ENCODE measurements at regions not wholly inside any gene's neighbourhood (a gene's known extent, or its start where the extent isn't known, plus 50 kb on each side); places are given as distances from the start of the nearest gene placed in this dataset.

DNA sequence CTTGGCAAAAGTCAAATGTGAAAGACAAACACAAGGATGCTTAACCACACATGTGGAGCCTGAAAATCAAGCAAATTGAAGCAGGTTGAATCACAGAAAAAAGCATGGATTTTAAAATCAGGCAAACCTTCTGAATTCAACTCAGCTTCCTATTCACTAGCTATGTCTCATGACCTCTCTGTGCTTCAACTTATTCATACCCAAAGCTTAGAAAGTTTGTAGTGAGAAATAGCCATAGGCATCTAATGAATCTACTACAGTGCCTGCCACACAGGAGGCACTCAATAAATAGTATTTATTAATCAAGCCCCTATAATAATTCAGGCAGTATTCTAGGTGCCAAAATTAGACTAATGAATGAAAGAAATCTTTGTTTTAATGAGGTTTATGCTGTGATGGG lies 112.2 kb upstream of the TNFAIP3 start:
- DNase-seq (ENCODE audit: low spot score): no peak

DNA sequence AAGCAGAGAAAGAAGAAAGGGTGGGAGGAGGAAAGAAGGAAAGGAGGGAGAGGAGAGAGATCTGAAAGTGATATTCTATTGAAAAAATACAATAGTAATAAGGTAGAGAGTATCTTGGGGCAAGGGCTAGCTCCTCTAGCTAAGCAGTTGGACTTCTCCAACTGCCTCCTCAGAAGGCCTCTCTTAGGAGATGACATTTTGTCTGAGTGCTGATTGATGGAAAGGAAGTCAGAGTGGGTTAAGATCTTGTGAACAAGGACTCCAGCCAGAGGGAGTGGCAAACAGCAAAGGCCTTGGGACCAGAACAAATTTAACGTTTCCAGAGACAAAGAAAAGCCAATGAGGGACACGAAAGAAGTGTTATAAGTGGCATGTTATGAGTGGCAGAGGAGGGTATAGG lies 111.8 kb upstream of the TNFAIP3 start:
- no peak for DNase-seq (ENCODE audit: low spot score)

DNA sequence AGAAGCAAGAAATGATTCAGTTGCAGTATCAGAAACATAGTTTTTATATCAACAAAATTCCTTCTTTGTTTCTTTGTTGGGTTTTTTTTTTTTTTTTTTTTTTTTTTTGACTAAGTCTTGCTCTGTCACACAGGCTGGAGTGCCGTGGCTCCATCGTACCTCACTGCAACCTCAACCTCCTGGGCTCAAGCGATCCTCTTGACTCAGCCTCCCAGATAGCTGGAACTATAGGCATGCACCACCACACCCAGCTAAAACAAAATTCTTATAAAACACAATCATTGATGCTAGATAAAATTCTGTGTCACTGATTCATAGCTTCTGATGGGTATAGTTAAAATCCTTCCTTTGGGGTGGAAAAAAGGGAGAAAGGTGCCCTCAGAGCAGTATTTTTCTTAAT lies 110.3 kb upstream of the TNFAIP3 start:
- no peak for DNase-seq (ENCODE audit: low spot score)

DNA sequence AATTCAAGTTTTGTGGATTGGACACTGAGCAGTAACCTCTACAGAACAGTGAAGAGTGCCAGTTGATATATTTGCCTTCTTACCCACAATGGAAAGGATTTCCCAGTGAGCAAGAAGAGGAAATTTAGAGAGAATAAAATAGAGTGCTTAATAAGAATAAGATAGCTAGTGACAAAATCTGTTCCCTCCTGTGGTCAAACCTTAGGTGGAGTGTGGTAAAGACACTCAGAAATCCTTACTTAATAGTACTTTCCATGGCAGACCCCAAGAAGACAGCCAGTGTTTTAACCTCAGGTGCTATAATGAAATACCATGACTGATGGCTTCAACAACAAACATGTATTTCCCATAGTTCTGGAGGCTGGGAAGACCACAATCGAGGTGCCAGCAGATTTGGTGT lies 108.4 kb upstream of the TNFAIP3 start:
- no peak for DNase-seq (ENCODE audit: low spot score)

DNA sequence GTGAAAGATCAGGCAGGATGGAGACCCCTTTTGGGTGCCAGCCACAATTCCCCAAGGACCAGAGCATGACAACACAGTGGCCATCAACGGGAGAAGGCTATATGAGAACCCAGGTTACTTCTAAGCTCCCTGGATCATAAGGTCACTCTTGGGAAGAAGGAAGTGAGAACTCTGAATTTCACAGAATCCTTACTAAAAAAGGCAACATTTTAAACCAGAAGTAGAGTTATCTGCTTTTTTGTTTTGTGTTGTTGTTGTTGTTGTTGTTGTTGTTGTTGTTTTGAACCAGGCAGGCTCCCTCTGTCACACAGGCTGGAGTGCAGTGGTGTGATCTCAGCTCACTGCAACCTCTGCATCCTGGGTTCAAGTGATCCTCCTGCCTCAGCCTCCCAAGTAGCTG lies 107.4 kb upstream of the TNFAIP3 start:
- no peak for DNase-seq (ENCODE audit: low spot score)

DNA sequence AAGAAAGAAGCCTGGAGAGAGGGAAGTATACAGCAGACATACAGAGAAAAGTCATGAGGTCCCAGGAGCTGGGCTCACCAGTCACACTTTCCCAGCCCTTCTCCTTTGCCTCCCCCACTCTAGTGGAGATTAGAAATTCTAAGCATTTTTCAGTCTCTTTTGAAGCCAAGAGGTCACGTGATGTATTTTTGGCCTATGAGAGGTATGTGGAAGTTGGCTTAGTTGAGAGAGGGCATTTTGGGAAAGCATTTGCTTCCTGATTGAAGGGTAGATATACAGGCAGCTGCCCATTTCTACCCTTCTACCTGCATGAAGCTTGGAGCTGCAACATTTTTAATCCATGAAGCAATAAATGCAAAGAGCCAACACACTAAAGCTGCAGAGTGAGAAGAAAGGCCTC lies 106.0 kb upstream of the TNFAIP3 start:
- no peak for DNase-seq (ENCODE audit: low spot score)

DNA sequence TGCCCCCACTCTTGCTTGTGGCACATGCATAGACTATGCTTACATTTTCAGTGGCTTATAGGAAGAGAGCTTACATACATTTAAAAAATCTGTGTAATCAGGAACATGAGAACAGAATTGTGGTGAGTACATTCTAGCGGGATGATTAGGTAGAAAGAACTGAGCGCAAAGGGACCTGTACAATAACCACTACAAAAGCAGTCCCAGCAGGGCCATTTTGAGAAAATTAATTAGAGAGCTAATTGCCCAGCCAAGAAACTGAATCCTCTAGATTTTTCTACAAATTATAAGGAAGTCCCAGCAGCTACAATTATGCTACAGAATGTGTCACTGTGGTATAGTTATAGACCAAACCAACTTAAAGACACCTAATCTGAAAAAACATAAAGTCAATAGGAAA lies 105.6 kb upstream of the TNFAIP3 start:
- DNase-seq (ENCODE audit: low spot score): no peak

DNA sequence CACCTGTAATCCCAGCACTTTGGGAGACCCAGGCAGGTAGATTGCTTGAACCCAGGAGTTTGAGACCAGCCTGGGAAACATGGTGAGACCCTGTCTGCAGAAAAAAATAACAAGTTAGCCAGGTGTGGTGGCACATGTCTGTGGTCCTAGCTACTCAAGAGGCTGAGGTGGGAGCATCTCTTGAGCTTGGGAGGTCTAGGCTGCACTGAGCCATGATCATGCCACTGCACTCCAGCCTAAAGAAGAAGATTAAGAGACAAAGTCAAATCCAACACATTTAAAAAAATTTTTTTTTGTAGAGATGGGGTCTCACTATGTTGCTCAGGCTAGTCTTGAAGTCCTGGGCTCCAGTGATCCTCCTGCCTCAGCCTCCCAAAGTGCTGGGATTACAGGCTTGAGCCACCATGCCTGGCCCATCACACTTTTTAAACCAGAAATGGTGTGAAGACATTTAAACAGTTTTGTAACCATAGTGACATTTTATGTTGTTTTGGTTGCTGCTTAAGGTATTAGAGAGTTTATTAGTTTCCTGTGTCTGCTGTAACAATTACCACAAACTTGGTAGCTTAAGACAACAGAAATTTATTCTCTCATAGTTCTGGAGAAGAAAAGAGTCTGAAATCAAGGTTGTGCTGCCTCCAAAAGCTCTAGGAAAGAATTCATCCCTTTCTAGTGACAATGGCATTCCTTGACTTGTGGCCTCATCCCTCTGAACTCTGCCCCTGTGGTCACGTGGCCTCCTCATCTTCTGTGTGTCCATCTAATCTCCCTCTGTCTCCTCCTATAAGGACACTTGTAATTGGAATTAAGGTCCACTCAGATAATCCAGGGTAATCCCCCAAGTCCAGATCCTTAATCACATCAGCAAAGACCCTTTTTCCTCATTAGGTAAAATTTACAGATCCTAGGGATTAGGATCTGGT lies 104.6 kb upstream of the TNFAIP3 start:
- DNase-seq (ENCODE audit: low spot score): no peak

DNA sequence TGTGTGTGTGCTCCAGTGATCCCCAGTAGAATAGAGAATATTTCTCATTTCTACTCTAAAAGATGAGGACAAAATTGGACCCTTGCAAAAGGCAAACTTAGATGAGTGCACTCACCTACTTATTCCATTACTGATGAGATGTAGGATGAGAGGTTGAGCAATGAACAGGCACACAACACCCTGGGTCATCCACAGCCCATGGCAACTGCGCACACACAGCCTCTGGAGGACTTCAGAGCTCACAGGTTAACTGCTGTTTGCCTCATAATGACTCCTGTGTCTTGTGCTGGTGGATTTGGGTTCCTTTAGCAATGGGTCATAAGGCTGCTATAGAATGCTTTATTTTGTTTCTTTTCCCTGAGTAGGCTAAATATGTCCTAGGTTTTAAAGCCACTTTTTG lies 103.6 kb upstream of the TNFAIP3 start:
- no peak for DNase-seq (ENCODE audit: low spot score)

DNA sequence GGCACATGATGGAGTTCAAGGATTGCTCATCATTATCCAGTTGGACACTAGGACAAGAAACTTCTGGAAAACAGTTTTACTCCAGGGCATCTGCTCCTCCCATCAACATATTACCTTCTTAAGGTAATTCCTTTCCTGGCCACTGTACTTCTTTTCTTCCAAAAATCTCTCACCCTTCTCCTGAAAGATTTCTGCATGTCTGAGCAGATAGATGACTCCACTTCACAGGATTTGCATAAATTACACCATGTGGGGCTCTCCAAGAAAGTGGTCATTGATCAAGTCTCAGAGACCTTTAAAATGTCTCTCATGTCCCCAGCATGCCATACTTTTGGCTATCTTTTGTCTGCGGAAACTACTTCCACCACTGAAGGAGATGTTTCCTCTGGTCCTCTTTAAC lies 103.2 kb upstream of the TNFAIP3 start:
- no peak for DNase-seq (ENCODE audit: low spot score)

DNA sequence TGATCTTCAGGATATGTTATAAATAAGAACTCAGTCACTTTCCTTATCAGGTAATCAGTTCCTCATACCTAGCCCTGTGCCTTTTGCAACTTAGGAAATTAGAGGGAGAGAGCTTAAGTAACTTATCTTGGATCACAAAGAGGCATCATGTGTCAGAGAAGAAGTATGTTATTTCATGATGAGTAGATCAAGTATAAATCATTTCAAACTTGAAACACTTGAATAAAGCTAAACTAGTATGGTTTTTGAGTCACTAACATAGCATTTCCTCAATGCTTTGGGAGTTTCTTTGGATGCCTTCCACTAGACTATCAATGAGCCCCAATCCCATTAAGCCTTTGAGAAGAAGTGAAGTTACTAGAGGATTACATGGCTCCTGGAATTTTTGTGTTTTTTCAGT lies 102.6 kb upstream of the TNFAIP3 start:
- DNase-seq (ENCODE audit: low spot score): no peak

DNA sequence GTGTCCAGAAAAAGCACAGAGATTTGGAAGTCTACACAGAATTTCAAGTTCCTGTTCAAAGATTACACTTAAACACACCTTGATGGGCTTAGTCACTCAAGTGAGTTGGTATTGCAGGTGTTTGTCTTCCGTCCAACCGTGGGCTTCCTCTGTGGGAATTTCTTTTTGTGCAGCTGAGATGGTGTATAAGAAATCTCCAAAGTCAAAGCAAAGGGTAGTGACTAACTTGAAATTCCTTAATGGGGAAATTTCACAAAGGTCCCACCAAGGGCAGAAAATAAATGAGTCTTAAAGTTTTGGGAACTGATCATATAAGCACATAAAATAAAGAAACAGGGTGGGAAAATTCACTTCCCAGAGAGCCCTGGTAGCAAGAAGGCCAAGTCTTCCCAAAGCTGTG lies 102.0 kb upstream of the TNFAIP3 start:
- no peak for DNase-seq (ENCODE audit: low spot score)

DNA sequence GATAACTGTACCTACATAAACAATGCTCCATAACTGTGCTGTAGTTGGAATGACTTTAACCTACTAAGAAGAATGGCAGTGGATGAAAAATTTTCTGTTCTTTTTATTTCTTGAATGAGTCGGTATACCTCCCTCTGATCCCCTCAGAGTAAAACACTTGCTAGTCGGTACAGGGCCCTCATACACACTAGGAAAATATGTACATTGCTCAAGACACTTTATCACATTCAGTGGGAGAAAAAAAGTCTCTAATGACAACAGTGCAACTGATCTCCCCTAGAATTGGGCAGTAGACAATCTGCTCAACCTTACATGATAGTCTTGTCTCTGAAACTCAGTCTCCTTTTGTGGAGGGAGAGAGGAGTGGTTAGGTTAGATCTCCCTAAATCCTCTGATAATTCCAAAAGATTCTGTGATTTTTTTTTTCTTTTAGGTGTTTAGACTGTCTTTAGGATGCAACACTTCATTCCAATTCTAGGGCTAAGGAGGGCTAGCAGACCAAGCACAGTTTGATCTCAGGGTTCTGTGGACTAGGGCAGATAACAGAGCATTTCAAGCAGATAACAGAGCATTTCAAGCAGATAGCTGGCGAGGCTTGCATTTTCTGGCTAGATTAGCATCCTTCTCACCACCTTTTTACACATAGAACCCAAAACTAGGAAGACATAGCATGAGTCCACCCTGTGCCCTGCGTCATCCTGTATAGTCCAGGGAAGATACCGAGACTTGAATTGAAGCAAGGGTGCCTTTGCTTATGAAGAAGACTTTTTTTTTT lies 100.3 kb upstream of the TNFAIP3 start:
- no peak for DNase-seq (ENCODE audit: low spot score)

DNA sequence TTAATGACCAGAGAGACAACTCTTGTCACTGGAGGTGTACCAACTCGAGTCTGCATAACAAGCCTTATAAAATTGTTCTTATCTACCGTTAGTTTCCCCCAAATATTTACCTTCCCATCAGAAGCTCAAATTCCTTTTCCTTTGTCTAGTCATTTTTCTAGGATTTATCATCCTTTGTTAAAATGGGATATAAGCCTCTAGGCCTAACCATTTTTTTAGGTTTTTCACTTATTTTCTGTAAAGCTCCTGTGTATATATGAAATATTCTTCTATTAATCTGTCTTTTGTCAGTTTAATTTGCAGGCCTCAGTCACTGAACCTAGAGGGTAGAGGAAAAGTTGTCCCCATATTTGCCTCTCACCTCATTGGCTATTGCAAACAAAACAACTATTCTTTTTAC lies 99.6 kb upstream of the TNFAIP3 start:
- no peak for DNase-seq (ENCODE audit: low spot score)

DNA sequence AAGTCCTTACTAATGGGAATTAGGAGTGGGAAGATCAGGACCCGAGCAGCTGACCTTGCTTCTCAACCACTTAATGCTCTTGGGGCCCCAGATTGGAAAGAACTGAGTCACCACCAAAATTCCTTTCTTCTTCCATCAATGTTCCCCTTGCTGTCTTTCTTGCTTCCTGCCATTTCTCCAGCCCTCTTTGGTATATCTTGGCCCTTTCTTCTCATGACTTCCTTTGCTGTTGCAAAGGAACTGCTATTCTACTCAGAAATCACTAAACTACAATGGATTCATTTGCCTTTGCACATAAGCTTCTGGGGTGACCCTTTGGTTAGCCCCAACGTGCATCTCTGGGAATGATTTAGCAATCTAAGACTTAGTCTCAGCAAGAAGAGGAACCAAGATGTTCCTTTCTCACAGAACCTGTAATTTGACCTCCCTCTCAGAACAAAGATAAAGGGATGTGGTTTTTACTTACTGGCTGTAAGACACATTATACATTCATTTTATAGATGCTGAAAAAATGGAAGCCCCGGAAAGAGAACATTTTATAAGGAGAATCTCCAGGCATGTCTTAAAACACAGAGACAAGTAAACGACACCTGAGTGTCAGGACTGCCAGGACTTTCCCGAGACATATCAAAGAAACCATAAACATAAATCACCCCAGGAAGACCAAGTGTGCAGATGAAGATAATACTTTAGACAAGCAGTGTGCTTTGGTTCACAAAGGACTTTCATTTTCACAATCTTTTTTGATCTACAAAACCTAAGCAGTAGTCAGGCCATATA lies 99.0 kb upstream of the TNFAIP3 start:
- DNase-seq (ENCODE audit: low spot score): no peak

DNA sequence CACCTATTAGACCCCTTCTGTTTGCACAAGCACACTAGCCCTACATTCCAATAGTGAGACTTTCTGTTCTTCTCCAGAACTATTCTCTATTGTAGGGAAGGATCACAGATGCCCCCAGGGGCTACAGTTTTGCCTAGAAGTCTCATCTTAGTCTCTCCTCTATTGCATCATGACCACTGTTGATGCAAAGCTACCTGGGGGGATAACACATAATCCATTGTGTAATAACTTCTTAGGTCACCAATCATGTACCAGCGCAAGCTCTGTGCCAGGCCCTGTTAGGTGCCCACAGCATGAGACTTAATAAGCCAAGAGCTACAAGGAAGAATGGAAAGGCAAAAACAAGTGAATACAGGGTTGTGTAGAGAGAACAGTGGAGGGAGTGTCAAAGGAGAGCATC lies 98.1 kb upstream of the TNFAIP3 start:
- DNase-seq (ENCODE audit: low spot score): no peak

DNA sequence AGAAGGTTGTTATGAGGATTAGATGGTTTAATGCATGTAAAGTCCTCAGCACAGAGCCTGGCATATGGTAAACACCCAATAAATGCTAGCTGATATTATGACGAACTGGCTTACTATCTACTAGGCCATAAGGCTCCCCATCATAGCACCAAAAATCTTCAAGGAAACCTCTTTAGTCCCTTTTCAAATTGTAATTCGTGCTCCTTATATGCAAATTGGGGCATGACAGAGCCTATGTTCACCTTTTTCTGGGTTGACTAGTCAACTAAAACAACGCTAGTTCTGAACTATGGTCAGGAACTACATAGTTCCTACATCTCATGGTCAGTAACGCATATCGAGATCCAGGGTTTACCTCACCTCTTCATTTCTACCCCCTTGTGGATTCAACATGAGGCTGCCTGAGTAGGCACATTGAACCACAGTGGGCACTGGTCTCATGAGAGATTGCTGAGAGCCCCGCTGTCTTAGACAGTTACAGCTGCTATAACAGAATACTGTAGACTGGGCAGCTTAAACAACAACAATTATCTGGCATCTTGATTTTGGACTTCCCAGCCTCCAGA lies 97.2 kb upstream of the TNFAIP3 start:
- no peak for DNase-seq (ENCODE audit: low spot score)

DNA sequence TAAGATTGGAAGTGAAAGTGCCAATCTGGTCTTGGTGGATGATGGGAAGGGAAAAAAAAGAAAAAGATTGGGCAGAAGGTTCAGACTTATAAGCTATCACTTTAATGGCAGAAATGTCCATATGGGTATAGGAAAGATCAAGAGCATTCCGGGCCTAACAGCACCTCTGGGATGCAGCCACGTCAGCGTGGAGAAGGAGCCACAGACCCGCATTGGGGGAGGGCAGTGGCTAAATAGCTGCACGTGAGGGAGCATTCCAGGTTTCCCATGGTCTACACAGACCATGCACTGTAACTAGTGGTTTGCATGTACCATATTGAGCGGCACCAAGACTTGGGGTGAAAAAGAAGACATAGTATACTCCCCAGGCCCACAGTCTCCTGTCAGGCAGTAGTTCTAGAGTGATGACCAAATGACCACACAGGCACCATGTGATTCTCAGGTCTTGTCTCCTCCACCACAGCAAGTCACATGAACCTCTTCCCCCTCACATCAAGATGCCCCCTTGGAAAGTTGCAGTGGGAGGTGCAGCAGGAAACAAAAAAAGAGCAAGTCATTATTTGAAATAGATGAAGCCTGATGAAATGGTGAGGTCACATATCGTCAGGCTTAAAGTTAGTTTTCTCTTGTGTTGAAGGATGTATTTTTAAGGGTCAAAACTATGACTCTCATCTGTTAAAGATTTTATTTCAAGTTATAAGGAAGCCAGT lies 94.4 kb upstream of the TNFAIP3 start:
- no peak for DNase-seq (ENCODE audit: low spot score)

DNA sequence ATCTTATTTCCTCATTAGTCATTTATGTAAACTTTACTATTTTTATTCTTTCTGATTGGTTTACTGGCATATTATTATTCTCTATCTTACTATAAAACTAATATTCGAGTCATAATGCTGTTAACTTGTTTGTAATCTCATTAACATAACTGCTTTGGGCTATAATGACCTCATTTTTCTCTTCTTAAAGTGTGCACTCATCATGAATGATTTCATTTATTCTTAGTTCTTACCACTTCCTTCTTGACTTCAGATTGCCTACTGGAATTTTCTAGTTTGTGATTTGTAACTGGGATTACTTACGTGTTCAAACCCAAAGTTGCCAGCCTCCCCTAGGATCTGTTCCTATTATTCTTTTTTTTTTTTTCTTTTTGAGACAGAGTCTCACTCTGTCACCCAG lies 91.8 kb upstream of the TNFAIP3 start:
- no peak for DNase-seq (ENCODE audit: low spot score)

DNA sequence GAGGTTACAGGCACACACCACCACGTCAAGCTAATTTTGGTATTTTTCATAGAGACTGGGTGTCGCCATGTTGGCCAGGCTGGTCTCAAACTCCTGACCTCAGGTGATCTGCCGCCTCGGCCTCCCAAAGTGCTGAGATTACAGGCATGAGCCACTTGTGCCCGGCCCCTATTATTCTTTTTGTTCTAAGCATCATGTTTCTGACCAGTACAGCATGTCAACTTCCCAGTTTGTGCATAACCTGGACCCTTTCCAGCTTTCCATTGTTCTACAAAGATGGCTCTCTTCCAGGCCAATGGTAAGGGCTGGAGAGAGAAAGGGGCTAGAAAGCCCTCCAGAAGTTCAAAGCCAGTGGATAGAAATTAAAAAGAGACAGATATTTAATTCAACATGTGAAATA lies 91.3 kb upstream of the TNFAIP3 start:
- no peak for DNase-seq (ENCODE audit: low spot score)

DNA sequence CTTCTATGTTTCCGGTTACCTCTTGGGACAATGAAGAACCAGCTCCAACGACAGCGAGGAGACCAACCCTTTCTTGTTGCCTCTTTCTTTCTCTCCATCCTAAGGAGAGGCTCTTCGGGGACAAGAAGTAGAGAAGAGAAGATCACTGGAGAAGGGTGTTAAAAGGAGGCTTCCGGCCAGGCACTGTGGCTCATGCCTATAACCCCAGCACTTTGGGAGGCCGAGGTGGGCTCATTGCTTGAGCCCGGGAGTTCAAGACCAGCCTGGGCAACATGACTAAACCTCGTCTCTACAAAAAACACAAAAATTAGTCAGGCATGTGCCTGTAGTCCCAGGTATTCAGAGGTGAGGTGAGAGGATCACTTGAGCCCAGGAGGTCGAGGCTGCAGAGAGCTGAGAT lies 90.8 kb upstream of the TNFAIP3 start:
- DNase-seq (ENCODE audit: low spot score): no peak

All from SK-N-DZ (cell line).